HG03025 (cell line): ENCODE measurements at regions not wholly inside any gene's neighbourhood (a gene's known extent, or its start where the extent isn't known, plus 50 kb on each side); places are given as distances from the start of the nearest gene placed in this dataset.
A peak's percentile ranks its signal among the peaks of the same experiment; 100 is the strongest.

Experiments
- ATAC-seq: cut with Tn5 transposase; IDR thresholded peaks from one replicate; pipeline ENCODE4 v1.9.1; 2021; ENCODE audit warnings: mild to moderate bottlenecking, moderate library complexity; ENCODE audit not compliant: unreplicated experiment, low FRiP score

- no peak for ATAC-seq
Measured at GRCh38 chr1:104787866-104788510, 1038.3 kb downstream of the AMY1C start.

GRCh38 chr1:104791030-104791429 lies 1041.3 kb downstream of the AMY1C start:
- no peak for ATAC-seq

- no peak for ATAC-seq
Measured at GRCh38 chr1:104794035-104794434, 1044.3 kb downstream of the AMY1C start.

GRCh38 chr1:104795931-104796330 lies 1046.2 kb downstream of the AMY1C start:
- no peak for ATAC-seq

- ATAC-seq, result no peak
Measured at GRCh38 chr1:104797982-104798381, 1048.3 kb downstream of the AMY1C start.

- no peak for ATAC-seq
Measured at GRCh38 chr1:104801344-104801743, 1051.6 kb downstream of the AMY1C start.

GRCh38 chr1:104804147-104804546 lies 1054.4 kb downstream of the AMY1C start:
- ATAC-seq, result no peak

- no peak for ATAC-seq
Measured at GRCh38 chr1:104807590-104807989, 1057.9 kb downstream of the AMY1C start.

GRCh38 chr1:104825401-104825800 lies 1075.7 kb downstream of the AMY1C start:
- ATAC-seq, result no peak

GRCh38 chr1:104830534-104830933 lies 1080.8 kb downstream of the AMY1C start:
- no peak for ATAC-seq

- ATAC-seq, result no peak
Measured at GRCh38 chr1:104852151-104852550, 1102.5 kb downstream of the AMY1C start.

GRCh38 chr1:104853276-104853675 lies 1103.6 kb downstream of the AMY1C start:
- no peak for ATAC-seq

- no peak for ATAC-seq
Measured at GRCh38 chr1:104854529-104854928, 1104.8 kb downstream of the AMY1C start.

GRCh38 chr1:104855550-104855949 lies 1105.9 kb downstream of the AMY1C start:
- ATAC-seq, result no peak

GRCh38 chr1:104856091-104856490 lies 1106.4 kb downstream of the AMY1C start:
- ATAC-seq, result no peak

- no peak for ATAC-seq
Measured at GRCh38 chr1:104856518-104856917, 1106.8 kb downstream of the AMY1C start.

- no peak for ATAC-seq
Measured at GRCh38 chr1:104868794-104869193, 1119.1 kb downstream of the AMY1C start.

GRCh38 chr1:104874044-104874443 lies 1124.3 kb downstream of the AMY1C start:
- peak; percentile 84 for ATAC-seq

- no peak for ATAC-seq
Measured at GRCh38 chr1:104878203-104878909, 1128.7 kb downstream of the AMY1C start.

- no peak for ATAC-seq
Measured at GRCh38 chr1:104884939-104885338, 1135.2 kb downstream of the AMY1C start.

- ATAC-seq, result no peak
Measured at GRCh38 chr1:104905322-104905721, 1155.6 kb downstream of the AMY1C start.

GRCh38 chr1:104906141-104906540 lies 1156.4 kb downstream of the AMY1C start:
- ATAC-seq, result no peak
